ENCODE measurements at regions not wholly inside any gene's neighbourhood (a gene's known extent, or its start where the extent isn't known, plus 50 kb on each side); places are given as distances from the start of the nearest gene placed in this dataset.

DNA sequence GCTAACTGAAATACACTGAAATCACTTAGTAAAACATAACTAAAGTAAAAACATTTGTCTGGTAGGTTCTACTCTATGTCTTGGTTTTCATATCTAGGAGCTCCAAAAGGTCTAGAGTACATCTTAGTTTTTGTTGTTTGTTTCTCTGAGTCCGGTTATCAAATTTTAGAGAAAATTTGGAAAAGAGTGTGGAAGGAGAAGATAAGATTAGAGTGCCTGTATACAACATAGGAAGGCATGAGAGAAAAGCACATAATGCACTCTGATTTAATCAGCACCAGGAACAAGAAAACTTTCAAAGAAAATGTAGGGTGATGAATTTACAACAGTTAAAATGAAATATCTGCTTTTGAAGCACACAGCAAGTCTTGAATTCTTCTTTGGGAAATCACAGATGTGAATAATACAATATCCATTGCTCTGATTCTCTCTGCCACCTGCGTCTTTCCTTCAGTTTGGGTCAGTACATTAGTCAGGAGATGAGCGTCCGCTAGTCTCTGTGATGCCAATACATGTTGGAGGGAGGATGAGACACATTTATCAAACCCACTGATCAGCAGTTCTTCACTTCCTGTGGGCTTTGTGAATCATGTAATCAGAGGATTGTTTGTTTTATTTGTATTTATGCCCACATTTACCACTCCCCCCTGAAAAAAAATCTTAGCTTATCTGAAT, 477.8 kb upstream of the GCFC2 start:
- in situ Hi-C loops (cut with MboI; ENCODE audit: low sequenced_read_pairs in 4 of 4) = no loop called here

GRCh38 chr2:76187415-76187814, 476.7 kb upstream of the GCFC2 start:
- DNase-seq (no peak), ATAC-seq (no peak)
- TF ChIP-seq, protein P1, sequence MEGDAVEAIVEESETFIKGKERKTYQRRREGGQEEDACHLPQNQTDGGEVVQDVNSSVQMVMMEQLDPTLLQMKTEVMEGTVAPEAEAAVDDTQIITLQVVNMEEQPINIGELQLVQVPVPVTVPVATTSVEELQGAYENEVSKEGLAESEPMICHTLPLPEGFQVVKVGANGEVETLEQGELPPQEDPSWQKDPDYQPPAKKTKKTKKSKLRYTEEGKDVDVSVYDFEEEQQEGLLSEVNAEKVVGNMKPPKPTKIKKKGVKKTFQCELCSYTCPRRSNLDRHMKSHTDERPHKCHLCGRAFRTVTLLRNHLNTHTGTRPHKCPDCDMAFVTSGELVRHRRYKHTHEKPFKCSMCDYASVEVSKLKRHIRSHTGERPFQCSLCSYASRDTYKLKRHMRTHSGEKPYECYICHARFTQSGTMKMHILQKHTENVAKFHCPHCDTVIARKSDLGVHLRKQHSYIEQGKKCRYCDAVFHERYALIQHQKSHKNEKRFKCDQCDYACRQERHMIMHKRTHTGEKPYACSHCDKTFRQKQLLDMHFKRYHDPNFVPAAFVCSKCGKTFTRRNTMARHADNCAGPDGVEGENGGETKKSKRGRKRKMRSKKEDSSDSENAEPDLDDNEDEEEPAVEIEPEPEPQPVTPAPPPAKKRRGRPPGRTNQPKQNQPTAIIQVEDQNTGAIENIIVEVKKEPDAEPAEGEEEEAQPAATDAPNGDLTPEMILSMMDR (IDR thresholded peaks at IDR 0.05 in 4 of 5, conservative IDR thresholded peaks at IDR 0.05 in 1 of 5) = no peak
- TF ChIP-seq POLR2A (IDR thresholded peaks at IDR 0.05) = no peak
- Histone ChIP-seq H3K27ac (no peak overlapping the region), H3K9me3 (no peaks in the 10 kb centered on the region), H3K4me1 (no peaks in the 10 kb centered on the region), H3K36me3 (no peaks in the 10 kb centered on the region), H3K4me3 (no peak overlapping the region), H3K27me3 (no peaks in the 10 kb centered on the region)
- intact Hi-C loops (cut with DNase I; ENCODE audit: low total_unique reads) (no loop called here), in situ Hi-C loops (cut with MboI; ENCODE audit: low sequenced_read_pairs in 4 of 4) (no loop called here)

More for the DNA sequence above, 477.8 kb upstream of the GCFC2 start:
- DNase-seq (no peak), ATAC-seq (no peak)
- TF ChIP-seq, protein P1 (IDR thresholded peaks at IDR 0.05 in 4 of 5, conservative IDR thresholded peaks at IDR 0.05 in 1 of 5) = no peak
- TF ChIP-seq POLR2A (IDR thresholded peaks at IDR 0.05) = no peak
- H3K4me1 ChIP-seq = no peaks in the 10 kb centered on the region
- no peaks in the 10 kb centered on the region for H3K9me3 ChIP-seq
- intact Hi-C loops (cut with DNase I; ENCODE audit: low total_unique reads) = no loop called here
- no peaks in the 10 kb centered on the region for H3K27me3 ChIP-seq
- no peak overlapping the region for H3K27ac ChIP-seq
- no peaks in the 10 kb centered on the region for H3K36me3 ChIP-seq
- no peak overlapping the region for H3K4me3 ChIP-seq

GRCh38 chr2:76180676-76181075, 470.0 kb upstream of the GCFC2 start:
- no peak overlapping the region for H3K27ac ChIP-seq
- no peak overlapping the region for H3K4me3 ChIP-seq
- intact Hi-C loops (cut with DNase I; ENCODE audit: low total_unique reads) (no loop called here), in situ Hi-C loops (cut with MboI; ENCODE audit: low sequenced_read_pairs in 4 of 4) (no loop called here)
- no peaks in the 10 kb centered on the region for H3K9me3 ChIP-seq
- H3K4me1 ChIP-seq = no peaks in the 10 kb centered on the region
- no peaks in the 10 kb centered on the region for H3K36me3 ChIP-seq
- no peak for TF ChIP-seq POLR2A (IDR thresholded peaks at IDR 0.05)
- TF ChIP-seq, protein P1 (IDR thresholded peaks at IDR 0.05 in 4 of 5, conservative IDR thresholded peaks at IDR 0.05 in 1 of 5) = no peak
- no peaks in the 10 kb centered on the region for H3K27me3 ChIP-seq
- no peak for DNase-seq
- no peak for ATAC-seq

- TF ChIP-seq POLR2A (IDR thresholded peaks at IDR 0.05) = no peak
- TF ChIP-seq, protein P1 (IDR thresholded peaks at IDR 0.05 in 4 of 5, conservative IDR thresholded peaks at IDR 0.05 in 1 of 5) = no peak
- intact Hi-C loops (cut with DNase I; ENCODE audit: low total_unique reads) = no loop called here
- no peaks in the 10 kb centered on the region for H3K36me3 ChIP-seq
- in situ Hi-C loops (cut with MboI; ENCODE audit: low sequenced_read_pairs in 4 of 4) = no loop called here
- H3K9me3 ChIP-seq = no peaks in the 10 kb centered on the region
- H3K4me3 ChIP-seq = no peak overlapping the region
- H3K4me1 ChIP-seq = no peaks in the 10 kb centered on the region
- no peak overlapping the region for H3K27ac ChIP-seq
- ATAC-seq (no peak), DNase-seq (no peak)
- no peaks in the 10 kb centered on the region for H3K27me3 ChIP-seq
These were observed 467.9 kb upstream of the GCFC2 start for GRCh38 chr2:76178610-76179009.

DNA sequence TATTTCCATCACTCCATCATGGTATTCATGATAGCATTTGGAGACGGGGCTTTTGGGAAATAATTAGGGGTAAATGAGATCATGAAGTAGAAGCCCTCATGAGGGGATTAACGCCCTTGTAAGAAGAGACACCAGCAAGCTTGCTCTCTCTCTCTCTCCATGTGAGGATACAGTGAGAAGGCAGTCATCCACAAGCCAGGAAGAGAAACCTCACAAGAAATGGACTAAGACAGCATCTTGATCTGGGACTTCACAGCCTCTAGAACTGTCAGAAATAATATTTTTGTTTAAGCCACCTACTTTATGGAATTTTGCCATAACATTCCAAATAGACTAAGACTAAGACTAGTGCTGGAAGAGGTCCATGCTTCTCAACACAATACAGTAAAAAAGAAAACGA, 464.6 kb upstream of the GCFC2 start:
- in situ Hi-C loops (cut with MboI; ENCODE audit: low sequenced_read_pairs in 4 of 4) (no loop called here), intact Hi-C loops (cut with DNase I; ENCODE audit: low total_unique reads) (no loop called here)
- TF ChIP-seq, protein P1 (IDR thresholded peaks at IDR 0.05 in 4 of 5, conservative IDR thresholded peaks at IDR 0.05 in 1 of 5) = no peak
- no peak for TF ChIP-seq POLR2A (IDR thresholded peaks at IDR 0.05)
- ATAC-seq (no peak), DNase-seq (no peak)
- H3K27ac ChIP-seq = no peak overlapping the region
- no peaks in the 10 kb centered on the region for H3K4me1 ChIP-seq
- H3K9me3 ChIP-seq = no peaks in the 10 kb centered on the region
- H3K27me3 ChIP-seq = no peaks in the 10 kb centered on the region
- H3K4me3 ChIP-seq = no peak overlapping the region
- no peaks in the 10 kb centered on the region for H3K36me3 ChIP-seq
